NB4 (cell line): ENCODE measurements at regions not wholly inside any gene's neighbourhood (a gene's known extent, or its start where the extent isn't known, plus 50 kb on each side); places are given as distances from the start of the nearest gene placed in this dataset.

Experiments used
- DNase-seq: peaks from one replicate; pipeline ENCODE4 v3.0.0; 2010; ENCODE audit warnings: low read depth
- H3K4me3 ChIP-seq: one replicate; pipeline ENCODE4 v1.5.1; 2011; ENCODE audit warnings: mild to moderate bottlenecking, low read depth, low read length, moderate library complexity
- CTCF ChIP-seq: IDR thresholded peaks from one replicate; pipeline ENCODE4 v1.5.1; 2012; ENCODE audit warnings: low read depth, low read length
- MAX ChIP-seq: IDR thresholded peaks from 2 replicates; pipeline ENCODE4 v1.6.1; 2011; ENCODE audit warnings: low read depth, low read length
- MYC ChIP-seq: IDR thresholded peaks from 2 replicates; pipeline ENCODE4 v1.6.1; 2011; ENCODE audit warnings: low read depth, low read length
- POLR2A ChIP-seq: IDR thresholded peaks from 2 replicates; pipeline ENCODE4 v1.6.1; 2011; ENCODE audit warnings: mild to moderate bottlenecking; ENCODE audit not compliant: insufficient read length; ENCODE audit errors: extremely low read depth

GRCh38 chr3:148583793-148584192 lies 113.9 kb upstream of the AGTR1 start:
- DNase-seq: no peak
- H3K4me3 ChIP-seq: no peak overlapping the region
- TF ChIP-seq MYC: no peak
- TF ChIP-seq CTCF: no peak
- no peak for TF ChIP-seq MAX
- TF ChIP-seq POLR2A: no peak

- DNase-seq: no peak
- no peak for TF ChIP-seq MYC
- TF ChIP-seq POLR2A: no peak
- TF ChIP-seq MAX: no peak
- TF ChIP-seq CTCF: no peak
- no peak overlapping the region for H3K4me3 ChIP-seq
Observed at GRCh38 chr3:148584438-148584837, 113.3 kb upstream of the AGTR1 start.

GRCh38 chr3:148585671-148586379 lies 111.9 kb upstream of the AGTR1 start:
- TF ChIP-seq MYC: no peak
- TF ChIP-seq POLR2A: no peak
- no peak for TF ChIP-seq MAX
- no peak for TF ChIP-seq CTCF
- no peak overlapping the region for H3K4me3 ChIP-seq
- DNase-seq: no peak

GRCh38 chr3:148588291-148588690 lies 109.4 kb upstream of the AGTR1 start:
- DNase-seq: no peak
- H3K4me3 ChIP-seq: no peak overlapping the region
- TF ChIP-seq CTCF (no peak), MAX (no peak), MYC (no peak), POLR2A (no peak)

- no peak for DNase-seq
- TF ChIP-seq MAX (no peak), MYC (no peak), CTCF (no peak), POLR2A (no peak)
- H3K4me3 ChIP-seq: no peak overlapping the region
Observed at GRCh38 chr3:148591525-148591924, 106.2 kb upstream of the AGTR1 start.

- TF ChIP-seq MYC (no peak), CTCF (no peak), MAX (no peak), POLR2A (no peak)
- DNase-seq: no peak
- H3K4me3 ChIP-seq: no peak overlapping the region
Observed at GRCh38 chr3:148598619-148599018, 99.1 kb upstream of the AGTR1 start.
